ENCODE measurements at regions not wholly inside any gene's neighbourhood (a gene's known extent, or its start where the extent isn't known, plus 50 kb on each side); places are given as distances from the start of the nearest gene placed in this dataset.

DNA sequence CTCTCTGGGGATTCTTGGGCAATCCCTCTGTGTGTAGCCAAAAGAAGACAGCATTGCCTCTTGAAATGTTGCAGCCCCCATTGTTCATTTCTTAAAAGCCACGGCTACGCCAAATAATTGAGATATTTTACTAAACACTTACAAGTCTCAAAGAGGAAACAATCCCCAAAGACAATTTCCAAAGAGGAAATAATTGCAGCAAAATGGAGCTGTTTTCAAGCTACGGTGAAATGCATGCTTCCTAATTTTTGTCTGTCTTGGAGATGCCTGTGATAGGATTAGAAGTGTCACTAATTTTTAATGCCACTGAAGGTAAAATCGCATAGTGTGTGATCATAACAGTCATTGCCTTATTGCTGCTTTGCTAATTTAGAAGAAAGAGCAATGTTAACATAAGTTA is 72.9 kb upstream of the NAMPT start:
- Histone ChIP-seq H3K4me3 (no peak overlapping the region), H3K27ac (no peak overlapping the region), H3K4me1 (no peaks in the 10 kb centered on the region), H3K9me3 (no peaks in the 10 kb centered on the region), H3K36me3 (ENCODE audit: low read depth, missing control alignments) (no peaks in the 10 kb centered on the region), H3K27me3 (no peaks in the 10 kb centered on the region)
- intact Hi-C loops (cut with DNase I; ENCODE audit: low total_unique reads) = no loop called here
- DNase-seq = no peak
- no peak for TF ChIP-seq CTCF (IDR thresholded peaks at IDR 0.05)
- no peak for TF ChIP-seq POLR2A (IDR thresholded peaks at IDR 0.05)
- WGBS, 2 donors = 85 to 89% methylated on average over 4 of the region's 4 CpGs

DNA sequence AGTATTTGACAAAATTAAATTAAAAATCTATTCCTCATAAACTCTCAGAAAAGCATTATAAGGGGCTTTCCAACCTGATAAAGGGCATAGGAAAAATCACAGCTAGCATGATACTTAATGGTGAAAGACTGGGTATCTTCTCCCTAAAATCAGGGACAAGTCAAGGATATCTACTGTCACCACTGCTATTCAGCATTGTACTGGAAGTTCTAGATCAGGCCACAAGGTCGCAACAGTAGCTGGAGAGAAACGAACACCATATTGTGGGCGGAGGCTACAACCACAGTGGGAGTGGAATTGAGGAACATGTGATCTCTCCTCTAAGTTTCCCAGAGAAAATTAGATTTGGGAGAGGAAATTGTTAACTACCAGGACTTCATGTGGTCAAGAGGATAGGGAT is 70.0 kb upstream of the NAMPT start:
- TF ChIP-seq POLR2A (IDR thresholded peaks at IDR 0.05) (no peak), CTCF (IDR thresholded peaks at IDR 0.05) (no peak)
- WGBS, 2 donors = 77 to 83% methylated on average over 3 of the region's 3 CpGs
- intact Hi-C loops (cut with DNase I; ENCODE audit: low total_unique reads) = no loop called here

DNA sequence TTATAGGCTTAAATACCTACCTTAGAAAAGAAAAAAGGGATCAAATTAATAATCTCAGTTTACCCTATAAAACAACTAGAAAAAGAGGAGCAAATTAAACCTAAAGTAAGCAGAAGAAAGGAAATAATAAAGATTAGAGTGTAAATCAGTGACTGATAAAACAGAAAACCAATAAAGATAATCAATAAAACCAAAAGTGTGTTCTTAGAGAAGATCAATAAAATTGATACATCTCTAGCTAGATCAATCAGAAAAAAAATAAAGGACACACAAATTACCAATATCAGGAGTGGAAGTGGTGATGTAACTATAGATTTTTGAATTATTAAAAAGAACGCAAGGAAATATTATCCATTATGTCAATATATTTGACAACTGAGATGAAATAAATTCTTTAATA is 69.2 kb upstream of the NAMPT start:
- intact Hi-C loops (cut with DNase I; ENCODE audit: low total_unique reads) = no loop called here
- no peak for DNase-seq
- H3K4me1 ChIP-seq = no peaks in the 10 kb centered on the region
- H3K27ac ChIP-seq = no peak overlapping the region
- H3K9me3 ChIP-seq = no peaks in the 10 kb centered on the region
- no peaks in the 10 kb centered on the region for H3K36me3 ChIP-seq (ENCODE audit: low read depth, missing control alignments)
- 0 to 57% methylated on average over 1 of the region's 1 CpG for WGBS, 2 donors
- TF ChIP-seq CTCF (IDR thresholded peaks at IDR 0.05) (no peak), POLR2A (IDR thresholded peaks at IDR 0.05) (no peak)
- H3K27me3 ChIP-seq = no peaks in the 10 kb centered on the region
- no peak overlapping the region for H3K4me3 ChIP-seq

More for the DNA sequence above, 70.0 kb upstream of the NAMPT start:
- H3K27me3 ChIP-seq = no peaks in the 10 kb centered on the region
- no peak overlapping the region for H3K4me3 ChIP-seq
- no peak for DNase-seq
- H3K4me1 ChIP-seq = no peaks in the 10 kb centered on the region
- H3K27ac ChIP-seq = no peak overlapping the region
- no peaks in the 10 kb centered on the region for H3K9me3 ChIP-seq
- H3K36me3 ChIP-seq (ENCODE audit: low read depth, missing control alignments) = no peaks in the 10 kb centered on the region

DNA sequence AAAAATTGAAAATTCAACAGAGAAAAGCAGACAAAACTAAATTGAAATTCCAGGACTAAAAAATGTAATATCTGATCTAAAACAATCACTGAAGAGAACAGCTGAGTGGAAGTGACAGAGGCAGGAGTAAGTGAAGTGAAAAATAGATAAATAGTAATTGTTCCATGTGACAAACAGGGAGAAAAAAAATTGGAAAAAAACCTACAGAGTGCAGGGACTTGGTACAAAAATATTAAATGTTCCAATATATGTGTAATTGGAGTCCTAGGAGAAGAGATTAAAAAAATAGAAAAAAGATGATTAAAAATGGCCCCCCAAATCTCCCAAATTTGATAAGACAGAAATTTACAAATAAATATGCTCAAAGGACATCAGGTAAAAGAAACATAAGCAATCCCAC is 63.4 kb upstream of the NAMPT start:
- Histone ChIP-seq H3K4me3 (no peak overlapping the region), H3K36me3 (ENCODE audit: low read depth, missing control alignments) (no peaks in the 10 kb centered on the region), H3K27ac (no peak overlapping the region), H3K9me3 (no peaks in the 10 kb centered on the region), H3K27me3 (no peaks in the 10 kb centered on the region), H3K4me1 (no peaks in the 10 kb centered on the region)
- no peak for TF ChIP-seq POLR2A (IDR thresholded peaks at IDR 0.05)
- no peak for TF ChIP-seq CTCF (IDR thresholded peaks at IDR 0.05)
- intact Hi-C loops (cut with DNase I; ENCODE audit: low total_unique reads) = no loop called here
- no peak for DNase-seq

GRCh38 chr7:106347229-106347833 is 62.5 kb upstream of the NAMPT start:
- Histone ChIP-seq H3K4me3 (no peak overlapping the region), H3K27ac (no peak overlapping the region), H3K9me3 (no peaks in the 10 kb centered on the region), H3K4me1 (no peaks in the 10 kb centered on the region), H3K36me3 (ENCODE audit: low read depth, missing control alignments) (no peaks in the 10 kb centered on the region), H3K27me3 (no peaks in the 10 kb centered on the region)
- intact Hi-C loops (cut with DNase I; ENCODE audit: low total_unique reads) = no loop called here
- TF ChIP-seq CTCF (IDR thresholded peaks at IDR 0.05) = no peak
- no peak for TF ChIP-seq POLR2A (IDR thresholded peaks at IDR 0.05)
- no peak for DNase-seq
- 88 to 94% methylated on average over 3 of the region's 3 CpGs for WGBS, 2 donors
